ENCODE measurements at regions not wholly inside any gene's neighbourhood (a gene's known extent, or its start where the extent isn't known, plus 50 kb on each side); places are given as distances from the start of the nearest gene placed in this dataset.

- H3K9me3 ChIP-seq (ENCODE audit: control insufficient read depth, low read length) = no peaks in the 10 kb centered on the region
- H3K27me3 ChIP-seq (ENCODE audit: control insufficient read depth, insufficient read depth, low read length, poor library complexity, severe bottlenecking) = no peaks in the 10 kb centered on the region
- H3K27ac ChIP-seq (ENCODE audit: insufficient read depth, low read depth, low read length, poor library complexity, severe bottlenecking) = no peak overlapping the region
- H3K36me3 ChIP-seq (ENCODE audit: control insufficient read depth, insufficient read depth, low read length) = no peaks in the 10 kb centered on the region
- no peaks in the 10 kb centered on the region for H3K4me1 ChIP-seq (ENCODE audit: control insufficient read depth, insufficient read depth, low read length)
- H3K4me3 ChIP-seq (ENCODE audit: insufficient read depth, low read depth, low read length) = no peak overlapping the region
- 100% methylated on average over 1 of the region's 1 CpG; no CpG with 5 or more reads in 1 of the 2 experiments for WGBS, 2 experiments
Observed at GRCh38 chr5:101153526-101153925, 250.4 kb upstream of the ST8SIA4 start.

- H3K36me3 ChIP-seq (ENCODE audit: control insufficient read depth, insufficient read depth, low read length) = no peaks in the 10 kb centered on the region
- H3K4me1 ChIP-seq (ENCODE audit: control insufficient read depth, insufficient read depth, low read length) = no peaks in the 10 kb centered on the region
- no peak overlapping the region for H3K27ac ChIP-seq (ENCODE audit: insufficient read depth, low read depth, low read length, poor library complexity, severe bottlenecking)
- no peak overlapping the region for H3K4me3 ChIP-seq (ENCODE audit: insufficient read depth, low read depth, low read length)
- no peaks in the 10 kb centered on the region for H3K27me3 ChIP-seq (ENCODE audit: control insufficient read depth, insufficient read depth, low read length, poor library complexity, severe bottlenecking)
- H3K9me3 ChIP-seq (ENCODE audit: control insufficient read depth, low read length) = no peaks in the 10 kb centered on the region
Observed at GRCh38 chr5:101143526-101143925, 240.4 kb upstream of the ST8SIA4 start.

GRCh38 chr5:101142102-101142501 is 239.0 kb upstream of the ST8SIA4 start:
- H3K4me3 ChIP-seq (ENCODE audit: insufficient read depth, low read depth, low read length) = no peak overlapping the region
- no peaks in the 10 kb centered on the region for H3K36me3 ChIP-seq (ENCODE audit: control insufficient read depth, insufficient read depth, low read length)
- H3K4me1 ChIP-seq (ENCODE audit: control insufficient read depth, insufficient read depth, low read length) = no peaks in the 10 kb centered on the region
- no peak overlapping the region for H3K27ac ChIP-seq (ENCODE audit: insufficient read depth, low read depth, low read length, poor library complexity, severe bottlenecking)
- no peaks in the 10 kb centered on the region for H3K27me3 ChIP-seq (ENCODE audit: control insufficient read depth, insufficient read depth, low read length, poor library complexity, severe bottlenecking)
- H3K9me3 ChIP-seq (ENCODE audit: control insufficient read depth, low read length) = no peaks in the 10 kb centered on the region
- 90 to 94% methylated on average over 3 of the region's 3 CpGs for WGBS, 2 experiments

- Histone ChIP-seq H3K36me3 (ENCODE audit: control insufficient read depth, insufficient read depth, low read length) (no peaks in the 10 kb centered on the region), H3K4me3 (ENCODE audit: insufficient read depth, low read depth, low read length) (no peak overlapping the region), H3K27ac (ENCODE audit: insufficient read depth, low read depth, low read length, poor library complexity, severe bottlenecking) (no peak overlapping the region), H3K4me1 (ENCODE audit: control insufficient read depth, insufficient read depth, low read length) (no peaks in the 10 kb centered on the region), H3K9me3 (ENCODE audit: control insufficient read depth, low read length) (no peaks in the 10 kb centered on the region), H3K27me3 (ENCODE audit: control insufficient read depth, insufficient read depth, low read length, poor library complexity, severe bottlenecking) (no peaks in the 10 kb centered on the region)
- WGBS, 2 experiments = 94% methylated on average over 3 of the region's 3 CpGs; no CpG with 5 or more reads in 1 of the 2 experiments
Observed at GRCh38 chr5:101136454-101136853, 233.4 kb upstream of the ST8SIA4 start.

- Histone ChIP-seq H3K27ac (ENCODE audit: insufficient read depth, low read depth, low read length, poor library complexity, severe bottlenecking) (no peak overlapping the region), H3K4me1 (ENCODE audit: control insufficient read depth, insufficient read depth, low read length) (no peaks in the 10 kb centered on the region), H3K4me3 (ENCODE audit: insufficient read depth, low read depth, low read length) (no peak overlapping the region), H3K27me3 (ENCODE audit: control insufficient read depth, insufficient read depth, low read length, poor library complexity, severe bottlenecking) (no peaks in the 10 kb centered on the region), H3K9me3 (ENCODE audit: control insufficient read depth, low read length) (no peaks in the 10 kb centered on the region), H3K36me3 (ENCODE audit: control insufficient read depth, insufficient read depth, low read length) (no peaks in the 10 kb centered on the region)
- WGBS, 2 experiments = 94 to 100% methylated on average over 1 to 2 of the region's 2 CpGs
Observed at GRCh38 chr5:101123363-101123762, 220.3 kb upstream of the ST8SIA4 start.

GRCh38 chr5:101112645-101113044 is 209.6 kb upstream of the ST8SIA4 start:
- no peak overlapping the region for H3K4me3 ChIP-seq (ENCODE audit: insufficient read depth, low read depth, low read length)

GRCh38 chr5:101103874-101104273 is 200.8 kb upstream of the ST8SIA4 start:
- Histone ChIP-seq H3K27me3 (ENCODE audit: control insufficient read depth, insufficient read depth, low read length, poor library complexity, severe bottlenecking) (no peaks in the 10 kb centered on the region), H3K9me3 (ENCODE audit: control insufficient read depth, low read length) (no peaks in the 10 kb centered on the region), H3K27ac (ENCODE audit: insufficient read depth, low read depth, low read length, poor library complexity, severe bottlenecking) (no peak overlapping the region), H3K4me3 (ENCODE audit: insufficient read depth, low read depth, low read length) (no peak overlapping the region), H3K36me3 (ENCODE audit: control insufficient read depth, insufficient read depth, low read length) (no peaks in the 10 kb centered on the region), H3K4me1 (ENCODE audit: control insufficient read depth, insufficient read depth, low read length) (no peaks in the 10 kb centered on the region)
- WGBS, 2 experiments = no CpG with 5 or more reads among the region's 1 CpG

More at GRCh38 chr5:101112645-101113044, 209.6 kb upstream of the ST8SIA4 start:
- no peaks in the 10 kb centered on the region for H3K27me3 ChIP-seq (ENCODE audit: control insufficient read depth, insufficient read depth, low read length, poor library complexity, severe bottlenecking)
- H3K9me3 ChIP-seq (ENCODE audit: control insufficient read depth, low read length) = no peaks in the 10 kb centered on the region
- no peaks in the 10 kb centered on the region for H3K4me1 ChIP-seq (ENCODE audit: control insufficient read depth, insufficient read depth, low read length)
- no peak overlapping the region for H3K27ac ChIP-seq (ENCODE audit: insufficient read depth, low read depth, low read length, poor library complexity, severe bottlenecking)
- H3K36me3 ChIP-seq (ENCODE audit: control insufficient read depth, insufficient read depth, low read length) = no peaks in the 10 kb centered on the region

- no peaks in the 10 kb centered on the region for H3K36me3 ChIP-seq (ENCODE audit: control insufficient read depth, insufficient read depth, low read length)
- no peaks in the 10 kb centered on the region for H3K9me3 ChIP-seq (ENCODE audit: control insufficient read depth, low read length)
- no peak overlapping the region for H3K27ac ChIP-seq (ENCODE audit: insufficient read depth, low read depth, low read length, poor library complexity, severe bottlenecking)
- no peak overlapping the region for H3K4me3 ChIP-seq (ENCODE audit: insufficient read depth, low read depth, low read length)
- no peaks in the 10 kb centered on the region for H3K4me1 ChIP-seq (ENCODE audit: control insufficient read depth, insufficient read depth, low read length)
- no peaks in the 10 kb centered on the region for H3K27me3 ChIP-seq (ENCODE audit: control insufficient read depth, insufficient read depth, low read length, poor library complexity, severe bottlenecking)
Observed at GRCh38 chr5:101102506-101102905, 199.4 kb upstream of the ST8SIA4 start.

- Histone ChIP-seq H3K9me3 (ENCODE audit: control insufficient read depth, low read length) (no peaks in the 10 kb centered on the region), H3K27me3 (ENCODE audit: control insufficient read depth, insufficient read depth, low read length, poor library complexity, severe bottlenecking) (no peaks in the 10 kb centered on the region), H3K4me1 (ENCODE audit: control insufficient read depth, insufficient read depth, low read length) (no peaks in the 10 kb centered on the region), H3K27ac (ENCODE audit: insufficient read depth, low read depth, low read length, poor library complexity, severe bottlenecking) (no peak overlapping the region), H3K4me3 (ENCODE audit: insufficient read depth, low read depth, low read length) (no peak overlapping the region), H3K36me3 (ENCODE audit: control insufficient read depth, insufficient read depth, low read length) (no peaks in the 10 kb centered on the region)
- 78 to 90% methylated on average over 1 of the region's 1 CpG for WGBS, 2 experiments
Observed at GRCh38 chr5:101091902-101092301, 188.8 kb upstream of the ST8SIA4 start.

GRCh38 chr5:101084353-101084752 is 181.3 kb upstream of the ST8SIA4 start:
- H3K27me3 ChIP-seq (ENCODE audit: control insufficient read depth, insufficient read depth, low read length, poor library complexity, severe bottlenecking) = no peaks in the 10 kb centered on the region
- no peak overlapping the region for H3K4me3 ChIP-seq (ENCODE audit: insufficient read depth, low read depth, low read length)
- no peak overlapping the region for H3K27ac ChIP-seq (ENCODE audit: insufficient read depth, low read depth, low read length, poor library complexity, severe bottlenecking)
- H3K36me3 ChIP-seq (ENCODE audit: control insufficient read depth, insufficient read depth, low read length) = no peaks in the 10 kb centered on the region
- H3K4me1 ChIP-seq (ENCODE audit: control insufficient read depth, insufficient read depth, low read length) = no peaks in the 10 kb centered on the region
- 60% methylated on average over 1 of the region's 1 CpG; no CpG with 5 or more reads in 1 of the 2 experiments for WGBS, 2 experiments
- no peaks in the 10 kb centered on the region for H3K9me3 ChIP-seq (ENCODE audit: control insufficient read depth, low read length)

Measured in ectodermal cell (in vitro differentiated cells).